ENCODE measurements at regions not wholly inside any gene's neighbourhood (a gene's known extent, or its start where the extent isn't known, plus 50 kb on each side); places are given as distances from the start of the nearest gene placed in this dataset.

DNA sequence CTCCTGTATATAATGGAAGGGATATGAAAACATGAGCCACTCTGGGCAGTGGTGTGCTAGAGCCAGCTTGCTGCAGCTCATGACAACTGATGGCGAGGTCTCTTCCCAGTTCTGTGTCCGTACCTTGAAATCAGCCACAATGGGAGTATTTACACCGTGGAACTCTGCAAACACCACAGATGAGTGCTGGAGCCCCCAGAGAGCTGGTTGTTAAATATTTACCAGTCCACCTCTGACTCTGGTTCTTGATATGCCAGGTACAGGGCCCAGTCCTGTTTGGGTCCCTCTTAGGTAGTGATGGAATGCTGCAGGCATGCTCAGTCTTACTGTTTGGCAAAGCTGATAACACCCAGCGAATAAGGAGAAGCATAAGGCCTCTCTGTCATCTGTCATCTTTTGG, 116.1 kb upstream of the GLI2 start:
- Histone ChIP-seq H2AFZ (ENCODE audit: insufficient read depth, low read depth, low read length, poor library complexity, severe bottlenecking) (no peak overlapping the region), H3K36me3 (replicated peaks in 1 of 2; ENCODE audit: control extremely low read depth in 1 of 2, control insufficient read depth in 1 of 2, extremely low read depth in 1 of 2, insufficient read depth in 2 of 2, low read length in 1 of 2) (no peaks in the 10 kb centered on the region), H3K27me3 (replicated peaks in 1 of 4; ENCODE audit: control extremely low read depth in 1 of 4, control insufficient read depth in 3 of 4, insufficient read depth in 4 of 4, low read length in 3 of 4) (no peaks in the 10 kb centered on the region), H3K4me2 (replicated peaks; ENCODE audit: low read depth, low read length, poor library complexity, severe bottlenecking) (no peak overlapping the region), H3K9ac (ENCODE audit: low read length) (no peak overlapping the region), H3K4me3 (ENCODE audit: control extremely low read depth in 1 of 5, extremely low read depth in 1 of 5, insufficient read depth in 1 of 5, low read depth in 2 of 5, low read length in 4 of 5) (no peak overlapping the region), H3K27ac (ENCODE audit: low read length in 2 of 2) (no peak overlapping the region), H4K20me1 (ENCODE audit: control insufficient read depth, insufficient read depth, low read length, poor library complexity, severe bottlenecking) (no peaks in the 10 kb centered on the region), H3K9me3 (ENCODE audit: control extremely low read depth in 1 of 3, control insufficient read depth in 2 of 3, insufficient read depth in 1 of 3, low read length in 2 of 3) (peaks cover 0 to 8% (median 0%) of the 10 kb centered on the region in 3 donors), H3K4me1 (ENCODE audit: control insufficient read depth in 2 of 2, insufficient read depth in 2 of 2, low read length in 2 of 2) (no peaks in the 10 kb centered on the region), H3K79me2 (ENCODE audit: control insufficient read depth, insufficient read depth, low read length) (no peaks in the 10 kb centered on the region)
- POLR2A ChIA-PET, result no interaction called here
- H3K27me3 Mint-ChIP-seq, result no peaks in the 10 kb centered on the region
- no peaks in the 10 kb centered on the region for H3K4me1 Mint-ChIP-seq
- CTCF ChIA-PET, result no interaction called here
- no peak for DNase-seq
- TF ChIP-seq EZH2 (IDR thresholded peaks at IDR 0.05; ENCODE audit: borderline replicate concordance, insufficient read depth, low read depth, low read length, poor library complexity, severe bottlenecking), result no peak
- H3K4me3 Mint-ChIP-seq, result no peak overlapping the region
- H3K9me3 Mint-ChIP-seq (ENCODE audit: insufficient read depth), result no peaks in the 10 kb centered on the region
- WGBS (ENCODE audit: insufficient coverage), result 94% methylated on average over 4 of the region's 4 CpGs
- intact Hi-C loops (cut with micrococcal nuclease), result no loop called here
- no peak for ATAC-seq (ENCODE audit: low read depth)
- H3K27ac Mint-ChIP-seq, result no peak overlapping the region

GRCh38 chr2:120620025-120620793, 115.5 kb upstream of the GLI2 start:
- Histone ChIP-seq H4K20me1 (ENCODE audit: control insufficient read depth, insufficient read depth, low read length, poor library complexity, severe bottlenecking) (no peaks in the 10 kb centered on the region), H3K27me3 (replicated peaks in 1 of 4; ENCODE audit: control extremely low read depth in 1 of 4, control insufficient read depth in 3 of 4, insufficient read depth in 4 of 4, low read length in 3 of 4) (no peaks in the 10 kb centered on the region), H3K4me1 (ENCODE audit: control insufficient read depth in 2 of 2, insufficient read depth in 2 of 2, low read length in 2 of 2) (no peaks in the 10 kb centered on the region), H3K4me3 (ENCODE audit: control extremely low read depth in 1 of 5, extremely low read depth in 1 of 5, insufficient read depth in 1 of 5, low read depth in 2 of 5, low read length in 4 of 5) (no peak overlapping the region), H2AFZ (ENCODE audit: insufficient read depth, low read depth, low read length, poor library complexity, severe bottlenecking) (no peak overlapping the region), H3K9me3 (ENCODE audit: control extremely low read depth in 1 of 3, control insufficient read depth in 2 of 3, insufficient read depth in 1 of 3, low read length in 2 of 3) (peaks cover 0 to 8% (median 0%) of the 10 kb centered on the region in 3 donors), H3K27ac (ENCODE audit: low read length in 2 of 2) (no peak overlapping the region), H3K4me2 (replicated peaks; ENCODE audit: low read depth, low read length, poor library complexity, severe bottlenecking) (no peak overlapping the region), H3K9ac (ENCODE audit: low read length) (no peak overlapping the region), H3K79me2 (ENCODE audit: control insufficient read depth, insufficient read depth, low read length) (no peaks in the 10 kb centered on the region), H3K36me3 (replicated peaks in 1 of 2; ENCODE audit: control extremely low read depth in 1 of 2, control insufficient read depth in 1 of 2, extremely low read depth in 1 of 2, insufficient read depth in 2 of 2, low read length in 1 of 2) (no peaks in the 10 kb centered on the region)
- DNase-seq (no peak), ATAC-seq (ENCODE audit: low read depth) (no peak)
- H3K9me3 Mint-ChIP-seq (ENCODE audit: insufficient read depth), result no peaks in the 10 kb centered on the region
- no peak overlapping the region for H3K4me3 Mint-ChIP-seq
- ChIA-PET POLR2A (no interaction called here), CTCF (no interaction called here)
- no peaks in the 10 kb centered on the region for H3K4me1 Mint-ChIP-seq
- 92% methylated on average over 2 of the region's 4 CpGs for WGBS (ENCODE audit: insufficient coverage)
- intact Hi-C loops (cut with micrococcal nuclease), result no loop called here
- no peak overlapping the region for H3K27ac Mint-ChIP-seq
- H3K27me3 Mint-ChIP-seq, result no peaks in the 10 kb centered on the region
- TF ChIP-seq EZH2 (IDR thresholded peaks at IDR 0.05; ENCODE audit: borderline replicate concordance, insufficient read depth, low read depth, low read length, poor library complexity, severe bottlenecking), result no peak
- no peak for TF ChIP-seq CTCF (IDR thresholded peaks at IDR 0.05)

Data from B cell (primary cell).